ENCODE measurements at regions not wholly inside any gene's neighbourhood (a gene's known extent, or its start where the extent isn't known, plus 50 kb on each side); places are given as distances from the start of the nearest gene placed in this dataset.

GRCh38 chr3:34189133-34189532 lies 390.7 kb downstream of the PDCD6IP start:
- TF ChIP-seq, protein P1, sequence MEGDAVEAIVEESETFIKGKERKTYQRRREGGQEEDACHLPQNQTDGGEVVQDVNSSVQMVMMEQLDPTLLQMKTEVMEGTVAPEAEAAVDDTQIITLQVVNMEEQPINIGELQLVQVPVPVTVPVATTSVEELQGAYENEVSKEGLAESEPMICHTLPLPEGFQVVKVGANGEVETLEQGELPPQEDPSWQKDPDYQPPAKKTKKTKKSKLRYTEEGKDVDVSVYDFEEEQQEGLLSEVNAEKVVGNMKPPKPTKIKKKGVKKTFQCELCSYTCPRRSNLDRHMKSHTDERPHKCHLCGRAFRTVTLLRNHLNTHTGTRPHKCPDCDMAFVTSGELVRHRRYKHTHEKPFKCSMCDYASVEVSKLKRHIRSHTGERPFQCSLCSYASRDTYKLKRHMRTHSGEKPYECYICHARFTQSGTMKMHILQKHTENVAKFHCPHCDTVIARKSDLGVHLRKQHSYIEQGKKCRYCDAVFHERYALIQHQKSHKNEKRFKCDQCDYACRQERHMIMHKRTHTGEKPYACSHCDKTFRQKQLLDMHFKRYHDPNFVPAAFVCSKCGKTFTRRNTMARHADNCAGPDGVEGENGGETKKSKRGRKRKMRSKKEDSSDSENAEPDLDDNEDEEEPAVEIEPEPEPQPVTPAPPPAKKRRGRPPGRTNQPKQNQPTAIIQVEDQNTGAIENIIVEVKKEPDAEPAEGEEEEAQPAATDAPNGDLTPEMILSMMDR (IDR thresholded peaks at IDR 0.05), result no peak
- TF ChIP-seq GABPB1 (CRISPR knock-in tag; IDR thresholded peaks at IDR 0.05) (no peak), E2F1 (CRISPR knock-in tag; IDR thresholded peaks at IDR 0.05) (no peak), ZBTB43 (CRISPR knock-in tag; IDR thresholded peaks at IDR 0.05) (no peak), ELF4 (CRISPR knock-in tag; IDR thresholded peaks at IDR 0.05; ENCODE audit: low read depth) (no peak), ZNF263 (CRISPR knock-in tag; IDR thresholded peaks at IDR 0.05; ENCODE audit: low read depth) (no peak), GRHL2 (CRISPR knock-in tag; IDR thresholded peaks at IDR 0.05; ENCODE audit: insufficient replicate concordance, severe bottlenecking) (no peak), MAX (CRISPR knock-in tag; IDR thresholded peaks at IDR 0.05) (no peak)
- TF ChIP-seq, protein P2, sequence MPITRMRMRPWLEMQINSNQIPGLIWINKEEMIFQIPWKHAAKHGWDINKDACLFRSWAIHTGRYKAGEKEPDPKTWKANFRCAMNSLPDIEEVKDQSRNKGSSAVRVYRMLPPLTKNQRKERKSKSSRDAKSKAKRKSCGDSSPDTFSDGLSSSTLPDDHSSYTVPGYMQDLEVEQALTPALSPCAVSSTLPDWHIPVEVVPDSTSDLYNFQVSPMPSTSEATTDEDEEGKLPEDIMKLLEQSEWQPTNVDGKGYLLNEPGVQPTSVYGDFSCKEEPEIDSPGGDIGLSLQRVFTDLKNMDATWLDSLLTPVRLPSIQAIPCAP (CRISPR knock-in tag; IDR thresholded peaks at IDR 0.05), result no peak
- TF ChIP-seq, protein P3, sequence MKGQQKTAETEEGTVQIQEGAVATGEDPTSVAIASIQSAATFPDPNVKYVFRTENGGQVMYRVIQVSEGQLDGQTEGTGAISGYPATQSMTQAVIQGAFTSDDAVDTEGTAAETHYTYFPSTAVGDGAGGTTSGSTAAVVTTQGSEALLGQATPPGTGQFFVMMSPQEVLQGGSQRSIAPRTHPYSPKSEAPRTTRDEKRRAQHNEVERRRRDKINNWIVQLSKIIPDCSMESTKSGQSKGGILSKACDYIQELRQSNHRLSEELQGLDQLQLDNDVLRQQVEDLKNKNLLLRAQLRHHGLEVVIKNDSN (CRISPR knock-in tag; IDR thresholded peaks at IDR 0.05), result no peak

Data from WTC11 (cell line).